ENCODE measurements at regions not wholly inside any gene's neighbourhood (a gene's known extent, or its start where the extent isn't known, plus 50 kb on each side); places are given as distances from the start of the nearest gene placed in this dataset.

DNA sequence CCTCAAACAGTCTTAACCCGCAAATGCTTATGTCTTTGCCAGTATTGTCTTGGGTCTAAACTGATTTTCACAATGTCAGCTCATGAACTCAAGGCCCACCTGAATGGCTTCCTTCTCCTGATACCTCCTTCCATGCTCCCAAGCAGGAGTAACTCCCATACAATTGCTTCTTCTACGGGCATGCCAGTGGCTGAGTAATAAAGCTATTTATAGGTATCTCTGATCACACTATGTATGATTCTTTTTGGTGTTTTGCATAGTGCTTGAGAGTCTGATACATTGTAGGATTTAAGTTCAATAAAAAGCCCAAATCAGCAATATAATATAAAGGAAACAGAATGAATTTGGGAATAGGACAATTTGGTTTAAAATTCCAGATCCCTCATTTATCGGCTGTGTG is 235.0 kb upstream of the DCN start:
- no peak for TF ChIP-seq CTCF (conservative IDR thresholded peaks at IDR 0.05; ENCODE audit: low read length)
- no peak for DNase-seq (ENCODE audit: low read depth)
- no peak overlapping the region for H3K4me3 ChIP-seq (ENCODE audit: low read length)

GRCh38 chr12:91414636-91415035 is 232.0 kb upstream of the DCN start:
- TF ChIP-seq CTCF (conservative IDR thresholded peaks at IDR 0.05; ENCODE audit: low read length) = no peak
- no peak for DNase-seq (ENCODE audit: low read depth)
- H3K4me3 ChIP-seq (ENCODE audit: low read length) = no peak overlapping the region

DNA sequence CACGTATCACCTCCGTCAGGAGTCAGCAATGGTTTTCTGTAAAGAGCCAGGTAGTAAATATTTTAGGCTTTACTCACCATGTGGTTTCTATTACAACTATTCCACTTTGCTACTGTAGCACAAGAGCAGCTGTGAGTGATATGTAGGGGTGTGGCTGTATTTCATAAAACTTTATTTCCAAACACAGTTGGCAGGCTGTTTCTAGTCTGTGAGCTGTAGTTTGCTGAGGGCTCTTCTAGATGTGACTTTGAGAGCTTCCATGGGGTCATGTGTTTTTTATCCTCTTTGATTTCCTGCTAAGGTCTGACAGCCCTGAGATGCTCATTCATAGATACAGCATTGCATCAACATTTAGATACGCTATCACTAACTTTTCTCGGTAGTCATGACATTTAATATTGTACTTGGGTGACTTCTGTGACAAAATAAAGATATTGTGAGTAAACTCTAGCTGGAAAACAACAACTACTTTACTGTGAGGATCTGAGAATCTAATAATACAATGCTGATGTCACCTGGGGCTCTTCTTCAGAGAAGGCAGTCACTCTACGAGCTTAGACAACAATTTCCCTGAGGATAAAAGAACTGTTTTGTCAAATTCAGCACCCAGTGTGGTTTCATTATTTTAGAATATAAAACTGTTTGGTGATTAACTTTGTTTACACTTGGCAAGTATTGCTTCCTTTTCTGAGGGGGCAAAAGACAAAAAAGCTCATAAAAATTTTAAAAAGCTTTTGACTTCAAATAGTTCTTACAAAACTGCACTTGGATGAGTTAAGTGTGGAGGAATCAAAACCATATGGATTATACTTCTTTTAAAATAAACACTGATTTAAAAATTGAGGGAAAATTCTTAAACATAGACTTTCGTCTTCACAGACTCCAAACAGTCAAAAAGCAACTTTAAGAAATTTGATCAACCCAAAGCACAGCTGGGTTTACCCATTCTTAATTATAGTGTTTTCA is 231.2 kb upstream of the DCN start:
- no peak for TF ChIP-seq CTCF (conservative IDR thresholded peaks at IDR 0.05; ENCODE audit: low read length)
- H3K4me3 ChIP-seq (ENCODE audit: low read length) = no peak overlapping the region
- peak; percentile 48 for DNase-seq (ENCODE audit: low read depth)

DNA sequence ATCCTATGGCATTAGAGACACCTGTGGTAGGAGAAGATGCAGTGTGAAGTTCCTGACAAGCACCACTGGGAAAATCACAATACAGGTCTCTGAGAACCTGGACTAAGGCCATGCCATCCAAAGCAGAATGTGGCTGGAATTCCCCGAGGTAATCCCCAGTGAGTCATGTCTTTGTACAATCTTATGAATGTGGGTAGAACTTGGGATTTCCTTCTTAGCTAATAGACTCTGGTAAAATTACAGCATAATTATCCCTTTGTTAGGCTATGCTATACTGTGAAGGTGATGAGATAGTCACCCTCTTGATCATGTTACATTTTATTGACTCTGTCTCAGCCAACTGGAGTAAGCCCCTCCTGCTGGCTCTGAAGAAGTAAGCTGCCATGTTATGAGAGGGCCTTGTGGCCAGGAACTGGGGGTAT is 224.3 kb upstream of the DCN start:
- peak; percentile 1 for DNase-seq (ENCODE audit: low read depth)
- no peak overlapping the region for H3K4me3 ChIP-seq (ENCODE audit: low read length)
- no peak for TF ChIP-seq CTCF (conservative IDR thresholded peaks at IDR 0.05; ENCODE audit: low read length)

GRCh38 chr12:91404441-91404840 is 221.8 kb upstream of the DCN start:
- no peak for DNase-seq (ENCODE audit: low read depth)
- H3K4me3 ChIP-seq (ENCODE audit: low read length) = no peak overlapping the region
- TF ChIP-seq CTCF (conservative IDR thresholded peaks at IDR 0.05; ENCODE audit: low read length) = no peak

DNA sequence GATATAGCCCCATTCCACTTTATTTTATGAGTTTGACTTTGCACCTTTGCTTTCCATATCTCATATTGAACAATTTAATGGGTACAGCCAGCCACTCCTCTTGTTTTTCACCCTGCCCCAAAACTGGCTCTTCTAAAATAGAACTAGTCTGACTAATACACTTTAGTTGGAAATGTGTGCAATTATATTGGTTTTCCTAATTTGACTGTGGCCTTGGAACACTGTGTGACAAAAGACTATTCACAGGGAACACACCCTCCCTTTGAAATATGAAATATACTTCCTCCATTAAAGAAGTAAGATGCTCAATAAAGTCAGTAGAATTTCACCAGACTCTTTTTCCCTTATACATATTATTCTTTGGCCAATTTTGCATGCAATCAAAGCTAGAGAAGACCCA is 218.6 kb upstream of the DCN start:
- TF ChIP-seq CTCF (conservative IDR thresholded peaks at IDR 0.05; ENCODE audit: low read length) = no peak
- no peak overlapping the region for H3K4me3 ChIP-seq (ENCODE audit: low read length)
- no peak for DNase-seq (ENCODE audit: low read depth)

- DNase-seq (ENCODE audit: low read depth) = no peak
- no peak overlapping the region for H3K4me3 ChIP-seq (ENCODE audit: low read length)
- no peak for TF ChIP-seq CTCF (conservative IDR thresholded peaks at IDR 0.05; ENCODE audit: low read length)
These were observed 217.7 kb upstream of the DCN start for GRCh38 chr12:91400271-91400670.

Measured in AG10803 (cell line).